ENCODE measurements at regions not wholly inside any gene's neighbourhood (a gene's known extent, or its start where the extent isn't known, plus 50 kb on each side); places are given as distances from the start of the nearest gene placed in this dataset.
A peak's percentile ranks its signal among the peaks of the same experiment; 100 is the strongest.

DNA sequence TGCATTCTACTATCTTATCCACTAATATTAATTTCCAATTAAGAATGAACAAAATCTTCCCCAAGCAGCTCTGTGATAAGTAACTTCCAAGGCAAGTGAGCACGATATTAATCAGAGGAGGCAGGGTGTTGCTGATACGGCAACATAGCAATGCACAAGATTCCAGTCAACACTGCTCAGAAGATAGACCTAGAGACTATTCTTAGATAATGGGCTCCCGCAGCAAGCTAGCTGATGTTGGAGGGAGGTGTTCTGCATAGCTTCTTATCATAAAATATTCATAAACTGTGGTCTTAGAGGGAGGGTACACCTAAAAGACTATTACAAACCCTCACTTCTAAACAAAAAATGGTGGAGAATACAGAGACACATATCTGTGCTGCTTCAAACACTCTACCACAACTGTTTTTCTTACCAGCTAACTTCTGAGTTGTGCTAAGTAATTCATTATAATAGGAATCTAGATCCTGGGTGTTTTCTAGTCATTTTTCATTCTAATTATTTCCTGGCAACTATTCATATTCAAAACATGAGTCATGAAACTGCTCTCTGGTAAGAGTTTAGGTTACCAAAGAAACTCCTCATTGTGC, 382.0 kb upstream of the SOX14 start:
- DNase-seq (ENCODE audit: low read depth): no peak
- TF ChIP-seq CTCF (IDR thresholded peaks at IDR 0.05; ENCODE audit: insufficient read depth, low read depth, low read length, missing control alignments): no peak
- H3K4me3 ChIP-seq (ENCODE audit: low read depth, low read length): no peak overlapping the region

DNA sequence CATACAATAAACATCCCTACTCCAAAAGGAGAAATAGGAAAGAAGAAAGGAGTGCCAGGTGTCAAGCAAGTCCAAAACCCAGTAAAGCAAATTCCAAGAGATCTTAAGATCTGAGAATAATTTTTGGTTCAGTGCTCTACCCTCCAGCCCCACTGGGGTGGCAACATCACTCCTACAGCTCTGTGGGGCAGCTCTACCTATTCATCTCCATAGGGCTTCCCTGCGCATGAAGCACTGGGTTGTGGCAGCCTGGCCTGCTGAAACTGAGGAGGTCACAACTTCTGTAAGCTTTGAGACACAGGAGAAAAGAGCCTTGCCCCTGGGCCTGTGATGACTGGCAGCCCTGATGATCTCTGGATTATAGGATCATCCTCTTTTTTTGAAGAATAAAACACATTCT, 378.2 kb upstream of the SOX14 start:
- H3K4me3 ChIP-seq (ENCODE audit: low read depth, low read length): no peak overlapping the region
- TF ChIP-seq CTCF (IDR thresholded peaks at IDR 0.05; ENCODE audit: insufficient read depth, low read depth, low read length, missing control alignments): no peak
- DNase-seq (ENCODE audit: low read depth): no peak

GRCh38 chr3:137409584-137409983, 354.5 kb upstream of the SOX14 start:
- peak; percentile 18 for DNase-seq (ENCODE audit: low read depth)
- TF ChIP-seq CTCF (IDR thresholded peaks at IDR 0.05; ENCODE audit: insufficient read depth, low read depth, low read length, missing control alignments): peak; percentile 9
- no peak overlapping the region for H3K4me3 ChIP-seq (ENCODE audit: low read depth, low read length)

DNA sequence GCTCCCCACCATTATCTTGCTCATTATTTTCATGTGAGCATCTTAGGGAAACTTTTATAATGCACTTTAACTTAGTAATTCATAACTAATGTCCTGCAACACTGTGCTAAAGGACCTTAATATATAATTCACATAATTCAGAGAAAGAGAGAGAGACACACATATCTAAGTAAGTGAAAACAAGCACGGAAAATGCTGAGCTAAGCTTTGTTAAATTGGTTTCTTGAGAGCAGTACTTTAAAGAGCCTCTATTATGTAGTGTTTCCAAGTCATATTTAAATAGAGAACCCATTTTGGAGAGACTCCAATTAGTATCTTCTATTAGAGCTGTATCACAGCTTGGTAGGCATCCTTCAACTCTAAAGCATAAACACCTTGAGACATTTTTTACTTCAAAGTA, 354.1 kb upstream of the SOX14 start:
- DNase-seq (ENCODE audit: low read depth): no peak
- TF ChIP-seq CTCF (IDR thresholded peaks at IDR 0.05; ENCODE audit: insufficient read depth, low read depth, low read length, missing control alignments): no peak
- H3K4me3 ChIP-seq (ENCODE audit: low read depth, low read length): no peak overlapping the region

- no peak for DNase-seq (ENCODE audit: low read depth)
- no peak overlapping the region for H3K4me3 ChIP-seq (ENCODE audit: low read depth, low read length)
- no peak for TF ChIP-seq CTCF (IDR thresholded peaks at IDR 0.05; ENCODE audit: insufficient read depth, low read depth, low read length, missing control alignments)
These were observed 343.7 kb upstream of the SOX14 start for GRCh38 chr3:137420198-137420995.

DNA sequence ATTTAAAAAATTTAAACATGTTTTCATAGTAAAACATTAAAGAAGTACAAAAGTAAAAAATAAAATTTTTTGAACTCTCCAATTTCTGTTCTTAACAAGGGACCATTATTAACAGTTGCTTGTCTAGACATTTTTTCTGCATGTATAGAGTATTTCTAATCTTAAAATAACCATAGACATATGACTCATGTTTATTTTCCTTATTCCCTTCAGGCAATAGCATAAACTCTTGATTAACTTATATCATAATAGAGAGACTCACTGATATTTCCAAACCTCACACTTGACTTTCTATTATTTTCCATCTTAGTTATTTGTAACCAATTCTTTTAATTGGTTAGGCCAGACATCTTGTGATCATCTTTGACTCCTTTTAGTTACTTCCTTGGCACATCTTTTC, 325.6 kb upstream of the SOX14 start:
- TF ChIP-seq CTCF (IDR thresholded peaks at IDR 0.05; ENCODE audit: insufficient read depth, low read depth, low read length, missing control alignments): no peak
- no peak overlapping the region for H3K4me3 ChIP-seq (ENCODE audit: low read depth, low read length)
- DNase-seq (ENCODE audit: low read depth): no peak
